Dermis microvascular lymphatic vessel endothelial cell (primary cell): ENCODE measurements at regions not wholly inside any gene's neighbourhood (a gene's known extent, or its start where the extent isn't known, plus 50 kb on each side); places are given as distances from the start of the nearest gene placed in this dataset.

Source experiments
- DNase-seq, 2 donors: peaks; one replicate each; pipeline versions ENCODE4 v3.0.0 to v3.0.0-alpha.2; 2010; ENCODE audit warnings: low read depth in 2 of 2

DNA sequence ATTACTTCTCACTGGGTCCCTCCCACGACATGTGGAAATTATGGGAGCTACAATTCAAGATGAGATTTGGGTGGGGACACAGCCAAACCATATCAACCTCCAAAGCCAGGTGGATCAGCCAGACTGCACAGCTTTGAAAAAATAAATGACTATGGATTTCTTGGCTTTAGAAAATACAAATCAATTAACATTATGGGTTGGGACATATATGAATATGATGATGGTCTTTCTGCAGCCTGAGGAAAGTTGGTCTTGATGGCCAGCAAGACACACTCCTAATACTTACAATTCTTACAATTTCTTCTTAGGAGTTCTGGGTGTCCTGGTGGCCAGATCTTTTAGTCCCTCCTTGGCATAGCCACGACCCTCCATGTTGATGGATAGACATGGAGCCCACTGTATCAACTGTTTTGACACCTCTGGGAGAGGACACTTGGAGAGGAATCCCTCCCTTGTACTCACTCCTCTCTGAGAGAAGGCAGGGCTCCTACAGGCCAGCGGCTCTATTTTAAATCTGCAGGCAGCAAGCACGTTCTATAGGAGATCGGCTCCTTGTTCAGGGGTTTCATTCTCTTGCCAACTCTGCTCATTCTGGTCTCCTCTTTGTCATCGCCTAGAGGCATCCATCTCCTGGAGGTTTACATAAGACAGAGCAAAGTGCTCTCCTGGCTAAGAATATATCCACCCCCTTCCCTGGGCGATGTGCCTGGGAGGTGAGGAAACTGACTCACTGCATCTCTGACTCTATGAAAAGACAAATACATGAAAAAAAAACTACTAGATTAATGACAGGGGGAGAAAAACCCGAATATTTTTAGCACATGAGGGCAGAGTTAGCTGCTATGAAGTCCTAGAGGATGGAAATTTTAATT, 145.9 kb downstream of the CARTPT start:
- DNase-seq = peak in 1 of 2 donors; percentile 35

DNA sequence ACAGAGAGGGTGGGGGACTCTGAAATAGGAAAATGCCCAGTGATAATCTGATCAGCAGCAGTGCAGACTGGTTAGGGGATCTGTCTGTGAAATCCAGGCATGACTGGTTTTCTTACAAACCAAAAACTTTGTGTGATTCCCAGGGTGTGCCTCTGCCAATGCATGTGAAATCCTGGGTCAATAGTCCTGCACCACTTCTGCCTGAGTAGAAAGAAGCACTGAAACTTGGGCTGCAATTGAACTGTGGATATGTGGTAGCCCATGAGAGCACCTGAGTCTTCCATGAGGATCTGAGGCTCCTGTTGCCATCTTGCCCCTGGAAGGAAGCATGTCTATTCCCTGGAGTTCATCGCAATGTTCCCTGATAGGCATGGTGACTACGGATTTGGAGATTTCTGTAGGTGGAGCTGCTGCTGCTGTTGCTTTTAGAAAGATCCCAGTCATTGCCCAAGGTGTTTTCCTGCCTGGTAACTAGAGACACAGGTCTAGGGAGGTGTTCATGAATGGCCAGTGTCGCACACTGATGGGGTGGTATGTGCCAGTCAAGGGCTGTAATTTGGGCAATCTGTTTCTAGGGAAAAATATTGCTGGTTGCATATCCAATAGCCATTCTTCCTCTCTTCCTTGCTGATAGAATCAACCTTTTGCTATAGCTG, 146.7 kb downstream of the CARTPT start:
- DNase-seq = no peak

DNA sequence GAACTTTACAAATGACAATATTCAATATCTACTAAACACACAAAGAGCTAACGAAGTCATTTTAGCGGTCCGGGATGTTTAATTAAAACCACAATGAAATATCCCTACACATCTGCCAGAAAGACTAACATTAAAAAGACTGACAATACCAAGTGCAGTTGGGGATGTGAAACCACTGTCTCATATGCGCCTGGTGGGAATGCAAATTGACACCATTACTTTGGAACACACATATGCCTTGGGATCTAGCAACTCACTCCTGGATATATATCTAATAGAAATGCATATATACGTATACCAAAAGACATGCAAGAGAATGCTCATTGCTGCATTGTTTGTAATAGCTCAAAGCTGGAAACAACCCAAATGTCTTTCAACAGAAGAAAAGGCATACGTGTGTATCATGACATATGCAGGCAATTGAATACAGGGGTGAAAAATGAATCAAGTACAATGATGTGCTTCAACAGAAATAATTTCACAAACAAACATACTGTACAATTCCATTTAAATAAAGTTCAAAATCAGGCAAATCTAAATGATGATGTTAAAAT, 153.3 kb downstream of the CARTPT start:
- no peak for DNase-seq

DNA sequence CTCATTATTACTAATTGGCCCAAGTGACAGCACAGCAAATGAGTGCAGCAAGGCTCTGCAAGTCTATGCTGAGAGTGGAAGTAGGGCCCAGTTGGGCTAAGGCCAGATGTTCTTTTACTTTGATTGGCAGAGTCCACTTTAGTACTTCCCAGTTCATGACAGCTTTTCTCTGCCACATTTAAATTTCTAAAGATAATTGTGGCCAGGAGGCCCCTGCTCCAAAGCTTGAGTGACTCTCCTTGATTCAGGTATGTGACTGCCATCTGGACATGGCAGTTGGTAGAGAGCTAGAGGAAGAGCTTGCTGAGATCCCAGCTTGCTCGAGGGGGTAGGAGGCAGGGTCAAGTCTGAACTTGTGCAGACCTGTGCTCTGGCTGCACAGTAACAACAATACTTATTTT, 154.1 kb downstream of the CARTPT start:
- no peak for DNase-seq

DNA sequence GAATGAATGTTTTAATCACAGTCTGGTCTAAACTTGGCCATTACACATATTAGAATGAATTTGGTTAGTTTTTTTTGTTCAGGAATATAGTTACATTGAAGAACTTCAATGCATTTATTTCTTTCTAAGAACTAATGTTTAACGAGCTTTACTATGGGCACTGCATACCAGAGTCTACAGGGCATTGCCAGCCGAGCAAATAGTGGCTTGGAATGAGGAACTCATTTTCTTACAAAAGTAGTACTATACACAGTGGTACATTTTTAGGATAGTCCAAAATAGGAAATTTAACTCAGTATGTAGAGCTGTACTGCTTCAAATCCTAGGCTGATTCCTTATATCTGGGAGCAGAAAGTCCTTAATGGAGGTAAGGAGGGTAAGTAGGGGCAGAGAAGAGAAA, 155.4 kb downstream of the CARTPT start:
- no peak for DNase-seq

DNA sequence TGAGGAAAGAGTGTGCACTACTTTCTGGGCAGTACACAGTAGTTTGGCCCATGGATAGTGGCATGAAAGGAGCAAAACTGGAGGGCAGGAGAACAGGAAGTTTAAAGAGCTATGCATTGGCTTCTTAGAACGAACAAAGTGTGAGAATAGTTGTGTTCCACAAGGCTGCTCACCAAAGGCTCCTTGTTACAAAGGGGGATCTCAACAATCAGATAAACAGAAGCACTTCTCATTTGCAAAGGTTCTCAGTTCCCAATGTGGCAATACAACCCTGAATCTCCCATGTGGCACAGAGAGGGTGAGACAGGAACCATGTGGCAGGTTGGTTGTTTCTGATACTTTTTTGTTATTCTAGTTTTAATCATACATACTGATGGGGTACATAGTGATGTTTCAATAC, 158.4 kb downstream of the CARTPT start:
- DNase-seq = no peak

DNA sequence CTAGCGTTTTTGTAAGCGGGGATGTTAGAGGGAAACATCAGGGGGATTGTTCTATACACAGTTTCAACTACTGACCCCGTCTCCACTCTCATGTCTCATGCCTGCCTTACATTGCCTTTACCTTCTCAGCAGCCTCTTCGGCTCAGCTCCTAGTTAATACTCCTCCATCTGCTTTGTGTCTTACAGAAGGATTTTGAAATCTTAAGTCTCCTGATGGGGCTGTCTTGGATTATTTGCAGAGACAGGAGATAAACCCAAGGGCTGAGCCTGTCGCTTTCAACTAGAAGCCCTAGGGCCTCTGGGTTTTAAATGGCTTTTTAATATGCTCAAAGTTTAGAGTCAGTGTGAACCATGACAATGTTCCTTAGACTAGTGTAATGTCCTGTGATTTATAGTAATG, 161.5 kb downstream of the CARTPT start:
- DNase-seq = no peak

DNA sequence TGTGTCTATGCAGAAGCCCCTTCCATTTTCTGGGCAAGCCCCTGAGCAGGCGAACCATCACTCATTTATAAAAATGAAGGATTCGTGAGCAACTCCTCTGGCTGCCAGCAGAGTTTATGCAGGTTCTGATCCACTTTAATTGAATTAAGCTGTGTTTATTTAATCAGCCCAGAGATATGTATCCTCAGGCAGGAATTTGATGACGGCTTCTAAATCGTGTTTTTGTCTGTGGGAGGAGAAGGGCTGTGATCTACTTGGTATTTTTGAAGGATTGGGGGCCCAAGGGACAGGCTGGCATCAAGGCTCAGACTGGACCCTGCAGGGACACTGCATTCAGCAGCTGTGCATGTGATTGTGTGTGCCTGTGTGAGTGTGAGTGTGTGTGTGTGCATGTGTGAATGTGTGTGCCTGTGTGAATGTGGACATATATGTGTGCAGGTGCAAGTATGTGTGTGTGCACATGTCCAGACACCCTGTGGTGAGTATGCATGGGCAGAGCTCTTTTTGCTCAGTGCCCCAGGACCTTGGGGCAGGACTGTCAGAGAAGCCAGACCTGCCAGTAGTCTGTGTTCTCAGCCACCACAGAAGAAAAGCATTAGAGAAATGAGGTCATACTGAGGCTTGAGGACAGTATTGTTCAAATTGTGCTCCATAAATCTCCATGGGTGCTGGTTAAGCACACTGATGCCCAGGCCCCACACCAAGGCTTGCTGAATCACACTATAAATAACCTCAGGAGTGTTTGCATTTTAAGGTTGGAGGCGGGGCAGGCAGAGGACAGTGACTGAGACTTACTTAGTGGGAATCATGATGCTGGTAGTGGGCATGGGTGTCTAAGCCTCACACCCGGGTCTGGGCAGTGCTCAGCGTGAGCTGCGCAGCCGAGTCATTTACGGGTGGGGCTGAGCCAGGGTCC, 164.0 kb downstream of the CARTPT start:
- DNase-seq = no peak

- DNase-seq = no peak
These were observed 164.6 kb downstream of the CARTPT start for GRCh38 chr5:71883742-71884103.

- DNase-seq = no peak
These were observed 165.9 kb downstream of the CARTPT start for GRCh38 chr5:71884926-71885325.

- no peak for DNase-seq
These were observed 167.3 kb downstream of the CARTPT start for GRCh38 chr5:71886406-71886805.

DNA sequence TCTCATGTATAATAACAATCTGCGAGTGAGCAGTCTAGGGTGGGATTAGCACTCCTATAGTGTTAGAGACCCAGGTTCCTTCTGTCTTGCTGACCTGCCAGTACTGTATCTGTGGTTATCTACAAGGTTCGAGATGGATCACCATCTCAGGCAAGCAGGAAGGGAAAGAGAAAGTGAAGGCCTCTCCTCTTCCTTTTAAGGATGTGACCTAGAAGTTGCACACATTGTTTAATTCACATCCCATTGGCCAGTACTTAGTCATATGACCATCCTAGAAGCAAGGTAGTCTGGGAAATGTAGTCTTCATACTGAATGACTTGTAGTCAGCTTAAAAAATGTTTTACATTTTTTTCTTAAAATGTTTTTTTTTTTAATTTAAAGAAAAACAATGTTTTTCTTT, 168.6 kb downstream of the CARTPT start:
- peak; percentile 51 to 76 for DNase-seq

- no peak for DNase-seq
These were observed 172.3 kb downstream of the CARTPT start for GRCh38 chr5:71891406-71891805.

GRCh38 chr5:71891856-71892255, 172.8 kb downstream of the CARTPT start:
- DNase-seq = peak; percentile 44 to 74

GRCh38 chr5:71892641-71893365, 173.7 kb downstream of the CARTPT start:
- no peak for DNase-seq

DNA sequence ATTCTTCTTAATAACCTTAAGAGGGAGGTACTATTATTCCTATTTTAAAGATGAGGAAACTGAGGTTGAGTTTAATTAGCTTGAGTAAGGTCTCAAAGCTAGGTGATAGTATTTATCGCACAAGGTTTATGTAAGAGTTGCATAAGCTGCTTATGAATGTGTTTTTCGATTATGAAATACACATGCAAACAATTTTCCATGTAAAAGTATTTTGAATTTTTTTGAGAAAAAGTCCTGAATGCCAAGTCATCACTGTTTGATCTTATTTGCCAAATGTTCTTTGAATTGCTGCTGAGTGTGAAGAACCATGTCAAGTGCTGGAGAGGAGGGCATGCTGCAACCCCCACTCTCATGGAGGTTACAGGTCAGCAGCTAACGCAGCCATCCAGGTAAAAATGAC, 174.4 kb downstream of the CARTPT start:
- DNase-seq = no peak

DNA sequence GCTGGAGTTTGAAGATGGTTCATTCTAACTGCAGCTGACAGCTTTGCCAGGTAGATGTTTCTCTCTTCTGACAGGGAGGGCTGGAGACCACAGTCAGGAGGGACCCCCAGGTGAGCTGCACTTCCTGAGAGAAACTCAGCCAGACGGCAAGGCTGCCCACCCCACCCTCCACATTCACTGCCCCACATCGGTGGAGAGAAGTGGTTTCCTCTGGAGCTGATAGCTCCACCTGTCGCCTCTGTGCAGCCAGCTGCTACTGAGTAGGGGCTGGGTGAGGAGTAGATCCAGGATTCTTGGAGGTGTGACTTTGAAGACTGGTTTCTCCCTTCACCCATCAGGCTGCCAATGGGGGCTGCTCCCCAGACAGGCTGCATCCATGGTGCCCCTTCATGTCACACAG, 175.0 kb downstream of the CARTPT start:
- DNase-seq = no peak

DNA sequence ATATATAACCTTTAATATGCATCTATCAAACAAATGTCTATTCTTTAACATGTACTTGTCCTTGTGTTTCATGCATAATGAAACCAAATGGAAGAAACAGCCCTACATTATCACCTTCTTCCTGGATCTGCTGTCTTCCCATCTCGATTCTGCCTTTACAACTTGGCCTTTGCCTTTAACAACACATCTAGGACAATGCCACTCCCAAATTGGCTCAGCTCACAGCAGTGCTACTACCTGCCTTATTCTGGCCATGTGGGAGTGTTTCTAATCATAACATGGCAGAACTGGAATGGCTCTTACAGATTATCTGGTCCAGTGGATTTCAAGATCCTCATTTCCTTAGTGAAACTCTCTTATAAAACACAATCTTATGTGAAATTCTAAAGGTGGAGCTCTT, 176.5 kb downstream of the CARTPT start:
- no peak for DNase-seq

GRCh38 chr5:71899865-71900342, 180.8 kb downstream of the CARTPT start:
- no peak for DNase-seq

DNA sequence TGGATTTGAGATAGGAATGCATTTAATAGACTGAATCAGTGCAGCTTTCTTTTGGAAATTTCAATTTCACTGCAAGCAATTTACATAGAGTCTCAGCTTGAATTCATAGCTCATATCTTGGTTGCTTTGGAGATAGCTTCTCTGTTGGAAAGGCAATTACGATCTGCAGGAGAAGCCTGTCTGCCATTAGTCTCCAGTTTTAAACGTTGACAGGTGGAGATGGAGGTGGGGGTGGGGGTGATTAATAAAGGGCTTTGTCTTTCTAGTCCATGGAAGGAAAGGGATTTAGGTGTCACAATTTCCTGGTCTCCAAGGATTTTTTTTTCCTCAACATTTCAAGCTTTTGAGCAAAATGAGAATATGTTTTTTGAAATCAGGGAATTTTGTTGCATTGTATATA, 184.7 kb downstream of the CARTPT start:
- no peak for DNase-seq

DNA sequence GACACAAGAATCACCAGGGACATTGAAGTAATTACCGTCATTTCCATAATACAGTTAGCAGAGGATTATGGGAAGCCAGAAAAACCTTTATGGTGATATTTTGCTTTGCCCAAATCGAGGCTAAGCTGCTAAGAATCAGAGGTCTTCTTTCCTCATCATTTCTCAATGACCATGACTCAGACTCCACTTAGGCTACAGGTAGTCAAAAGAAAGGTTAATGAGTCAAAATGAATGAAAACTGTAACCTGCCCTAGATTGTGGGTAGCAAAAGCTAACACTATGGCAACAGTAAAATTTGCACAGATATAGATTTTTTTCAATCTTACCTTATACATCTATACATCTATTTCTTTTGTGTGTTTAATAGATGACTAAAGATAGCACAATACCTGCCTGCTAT, 185.8 kb downstream of the CARTPT start:
- DNase-seq = no peak
